HG03095 (cell line): ENCODE measurements at regions not wholly inside any gene's neighbourhood (a gene's known extent, or its start where the extent isn't known, plus 50 kb on each side); places are given as distances from the start of the nearest gene placed in this dataset.

Experiments
- ATAC-seq: cut with Tn5 transposase; IDR thresholded peaks from one replicate; pipeline ENCODE4 v1.9.1; 2021; ENCODE audit warnings: moderate library complexity; ENCODE audit not compliant: unreplicated experiment

GRCh38 chr1:192057766-192058165 is 100.5 kb upstream of the RGS18 start:
- ATAC-seq = no peak

- ATAC-seq = no peak
Observed at GRCh38 chr1:192059407-192059806, 98.9 kb upstream of the RGS18 start.

- no peak for ATAC-seq
Observed at GRCh38 chr1:192061556-192061955, 96.7 kb upstream of the RGS18 start.

- ATAC-seq = no peak
Observed at GRCh38 chr1:192065087-192065486, 93.2 kb upstream of the RGS18 start.

- no peak for ATAC-seq
Observed at GRCh38 chr1:192066202-192066601, 92.1 kb upstream of the RGS18 start.

GRCh38 chr1:192067360-192067759 is 90.9 kb upstream of the RGS18 start:
- ATAC-seq = no peak

- ATAC-seq = no peak
Observed at GRCh38 chr1:192070213-192070612, 88.0 kb upstream of the RGS18 start.

GRCh38 chr1:192080684-192081083 is 77.6 kb upstream of the RGS18 start:
- ATAC-seq = no peak

GRCh38 chr1:192081359-192081758 is 76.9 kb upstream of the RGS18 start:
- ATAC-seq = no peak

- ATAC-seq = no peak
Observed at GRCh38 chr1:192086644-192087043, 71.6 kb upstream of the RGS18 start.

- ATAC-seq = no peak
Observed at GRCh38 chr1:192087334-192087733, 70.9 kb upstream of the RGS18 start.

GRCh38 chr1:192088496-192088895 is 69.8 kb upstream of the RGS18 start:
- no peak for ATAC-seq

- ATAC-seq = no peak
Observed at GRCh38 chr1:192098001-192098400, 60.3 kb upstream of the RGS18 start.

GRCh38 chr1:192099328-192099727 is 58.9 kb upstream of the RGS18 start:
- ATAC-seq = no peak

GRCh38 chr1:192100686-192101468 is 57.4 kb upstream of the RGS18 start:
- no peak for ATAC-seq

GRCh38 chr1:192104128-192104527 is 54.1 kb upstream of the RGS18 start:
- no peak for ATAC-seq

- no peak for ATAC-seq
Observed at GRCh38 chr1:192104852-192105251, 53.4 kb upstream of the RGS18 start.

- ATAC-seq = no peak
Observed at GRCh38 chr1:192108161-192108560, 50.1 kb upstream of the RGS18 start.
